ENCODE measurements at regions not wholly inside any gene's neighbourhood (a gene's known extent, or its start where the extent isn't known, plus 50 kb on each side); places are given as distances from the start of the nearest gene placed in this dataset.

- Histone ChIP-seq H3K4me3 (ENCODE audit: low read length in 3 of 3) (no peak overlapping the region), H3K27me3 (ENCODE audit: control insufficient read depth, insufficient read depth, low read length) (no peaks in the 10 kb centered on the region), H3K27ac (ENCODE audit: low read depth in 2 of 2, low read length in 2 of 2) (no peak overlapping the region), H3K9me3 (ENCODE audit: control insufficient read depth in 2 of 3, insufficient read depth in 1 of 3, low read length in 3 of 3) (no peaks in the 10 kb centered on the region), H3K36me3 (ENCODE audit: control insufficient read depth in 2 of 3, insufficient read depth in 3 of 3, low read length in 3 of 3) (no peaks in the 10 kb centered on the region), H3K4me1 (ENCODE audit: control insufficient read depth in 2 of 3, insufficient read depth in 2 of 3, low read depth in 1 of 3, low read length in 3 of 3) (no peaks in the 10 kb centered on the region), H3K9ac (ENCODE audit: low read length in 3 of 3) (no peak overlapping the region)
- intact Hi-C loops (cut with DNase I): no loop called here
- TF ChIP-seq, protein P1, sequence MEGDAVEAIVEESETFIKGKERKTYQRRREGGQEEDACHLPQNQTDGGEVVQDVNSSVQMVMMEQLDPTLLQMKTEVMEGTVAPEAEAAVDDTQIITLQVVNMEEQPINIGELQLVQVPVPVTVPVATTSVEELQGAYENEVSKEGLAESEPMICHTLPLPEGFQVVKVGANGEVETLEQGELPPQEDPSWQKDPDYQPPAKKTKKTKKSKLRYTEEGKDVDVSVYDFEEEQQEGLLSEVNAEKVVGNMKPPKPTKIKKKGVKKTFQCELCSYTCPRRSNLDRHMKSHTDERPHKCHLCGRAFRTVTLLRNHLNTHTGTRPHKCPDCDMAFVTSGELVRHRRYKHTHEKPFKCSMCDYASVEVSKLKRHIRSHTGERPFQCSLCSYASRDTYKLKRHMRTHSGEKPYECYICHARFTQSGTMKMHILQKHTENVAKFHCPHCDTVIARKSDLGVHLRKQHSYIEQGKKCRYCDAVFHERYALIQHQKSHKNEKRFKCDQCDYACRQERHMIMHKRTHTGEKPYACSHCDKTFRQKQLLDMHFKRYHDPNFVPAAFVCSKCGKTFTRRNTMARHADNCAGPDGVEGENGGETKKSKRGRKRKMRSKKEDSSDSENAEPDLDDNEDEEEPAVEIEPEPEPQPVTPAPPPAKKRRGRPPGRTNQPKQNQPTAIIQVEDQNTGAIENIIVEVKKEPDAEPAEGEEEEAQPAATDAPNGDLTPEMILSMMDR (IDR thresholded peaks at IDR 0.05; ENCODE audit: borderline replicate concordance, extremely low read depth, insufficient read depth): no peak
- FAIRE-seq (no peak), DNase-seq (no peak)
Measured at GRCh38 chr2:125561302-125561701, 1094.7 kb upstream of the GYPC start.

GRCh38 chr2:125562924-125563323 lies 1093.0 kb upstream of the GYPC start:
- H3K4me3 ChIP-seq (ENCODE audit: low read length in 3 of 3): no peak overlapping the region
- no peak overlapping the region for H3K9ac ChIP-seq (ENCODE audit: low read length in 3 of 3)
- no peak overlapping the region for H3K27ac ChIP-seq (ENCODE audit: low read depth in 2 of 2, low read length in 2 of 2)
- no peaks in the 10 kb centered on the region for H3K27me3 ChIP-seq (ENCODE audit: control insufficient read depth, insufficient read depth, low read length)
- intact Hi-C loops (cut with DNase I): no loop called here
- no peak for DNase-seq
- TF ChIP-seq, protein P1 (IDR thresholded peaks at IDR 0.05; ENCODE audit: borderline replicate concordance, extremely low read depth, insufficient read depth): no peak
- FAIRE-seq: no peak
- H3K4me1 ChIP-seq (ENCODE audit: control insufficient read depth in 2 of 3, insufficient read depth in 2 of 3, low read depth in 1 of 3, low read length in 3 of 3): no peaks in the 10 kb centered on the region
- no peaks in the 10 kb centered on the region for H3K9me3 ChIP-seq (ENCODE audit: control insufficient read depth in 2 of 3, insufficient read depth in 1 of 3, low read length in 3 of 3)
- H3K36me3 ChIP-seq (ENCODE audit: control insufficient read depth in 2 of 3, insufficient read depth in 3 of 3, low read length in 3 of 3): no peaks in the 10 kb centered on the region

DNA sequence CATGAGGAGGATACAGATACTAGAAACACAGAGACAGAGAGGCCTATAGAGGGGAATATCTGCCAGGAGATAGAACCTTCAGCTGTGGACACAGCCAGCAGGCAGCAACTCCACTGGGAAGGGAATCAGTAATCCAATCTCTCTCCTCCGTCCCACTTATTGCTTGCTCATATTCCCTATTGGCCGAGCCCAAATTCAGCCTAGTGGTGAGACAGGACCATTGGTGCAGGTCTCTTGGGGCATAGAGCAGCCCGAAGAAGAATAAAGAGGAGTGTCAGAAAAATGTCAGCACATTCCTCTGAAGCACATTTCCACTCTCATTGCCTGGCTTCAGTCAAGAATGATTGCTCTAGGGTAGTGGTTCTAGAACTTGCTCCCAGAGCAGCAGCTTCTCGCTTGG lies 1091.5 kb upstream of the GYPC start:
- H3K27me3 ChIP-seq (ENCODE audit: control insufficient read depth, insufficient read depth, low read length): no peaks in the 10 kb centered on the region
- no peak overlapping the region for H3K4me3 ChIP-seq (ENCODE audit: low read length in 3 of 3)
- intact Hi-C loops (cut with DNase I): no loop called here
- H3K9me3 ChIP-seq (ENCODE audit: control insufficient read depth in 2 of 3, insufficient read depth in 1 of 3, low read length in 3 of 3): no peaks in the 10 kb centered on the region
- H3K36me3 ChIP-seq (ENCODE audit: control insufficient read depth in 2 of 3, insufficient read depth in 3 of 3, low read length in 3 of 3): no peaks in the 10 kb centered on the region
- TF ChIP-seq, protein P1 (IDR thresholded peaks at IDR 0.05; ENCODE audit: borderline replicate concordance, extremely low read depth, insufficient read depth): no peak
- H3K27ac ChIP-seq (ENCODE audit: low read depth in 2 of 2, low read length in 2 of 2): no peak overlapping the region
- DNase-seq: no peak
- FAIRE-seq: no peak
- H3K4me1 ChIP-seq (ENCODE audit: control insufficient read depth in 2 of 3, insufficient read depth in 2 of 3, low read depth in 1 of 3, low read length in 3 of 3): no peaks in the 10 kb centered on the region
- no peak overlapping the region for H3K9ac ChIP-seq (ENCODE audit: low read length in 3 of 3)

- peak in 2 of 5 donors; percentile 13 to 21 for DNase-seq
- Histone ChIP-seq H3K27me3 (ENCODE audit: control insufficient read depth, insufficient read depth, low read length) (no peaks in the 10 kb centered on the region), H3K36me3 (ENCODE audit: control insufficient read depth in 2 of 3, insufficient read depth in 3 of 3, low read length in 3 of 3) (no peaks in the 10 kb centered on the region), H3K4me1 (ENCODE audit: control insufficient read depth in 2 of 3, insufficient read depth in 2 of 3, low read depth in 1 of 3, low read length in 3 of 3) (no peaks in the 10 kb centered on the region), H3K4me3 (ENCODE audit: low read length in 3 of 3) (no peak overlapping the region), H3K27ac (ENCODE audit: low read depth in 2 of 2, low read length in 2 of 2) (no peak overlapping the region), H3K9me3 (ENCODE audit: control insufficient read depth in 2 of 3, insufficient read depth in 1 of 3, low read length in 3 of 3) (no peaks in the 10 kb centered on the region), H3K9ac (ENCODE audit: low read length in 3 of 3) (no peak overlapping the region)
- intact Hi-C loops (cut with DNase I): no loop called here
- TF ChIP-seq, protein P1 (IDR thresholded peaks at IDR 0.05; ENCODE audit: borderline replicate concordance, extremely low read depth, insufficient read depth): no peak
- FAIRE-seq: no peak
Measured at GRCh38 chr2:125566422-125566821, 1089.5 kb upstream of the GYPC start.
